AG04449 (cell line): ENCODE measurements at regions not wholly inside any gene's neighbourhood (a gene's known extent, or its start where the extent isn't known, plus 50 kb on each side); places are given as distances from the start of the nearest gene placed in this dataset.
"Not testable (repeated sequence)": the region's sequence is repeated elsewhere in the genome, so short reads cannot be mapped to it uniquely, and the experiment has no call there.

Experiments
- CTCF ChIA-PET: fragments of 350-600 bp; formaldehyde crosslinking; extraction: SDS; loops from one replicate; lab custom pipeline; 2021; ENCODE audit warnings: antibody characterized with exemption; lab: Yijun Ruan, JAX
- POLR2A ChIA-PET: fragments of 400-600, 350-600 bp; formaldehyde crosslinking; extraction: SDS; loops from one replicate; lab custom pipeline; 2020; ENCODE audit warnings: antibody characterized with exemption, inconsistent platforms; lab: Yijun Ruan, JAX
- DNase-seq: peaks from one replicate; pipeline ENCODE4 v3.0.0-alpha.2; 2010; ENCODE audit warnings: low read depth, low spot score
- H3K4me3 ChIP-seq: 2 replicates; pipeline ENCODE4 v1.5.1; 2011; ENCODE audit warnings: low read depth, mild to moderate bottlenecking, control low read depth, low read length
- TF ChIP-seq, protein P1 (sequence below): IDR thresholded peaks from one replicate; pipeline ENCODE4 v1.5.1; 2011; ENCODE audit warnings: mild to moderate bottlenecking, moderate library complexity, low read length, control low read depth, inconsistent platforms; ENCODE audit not compliant: insufficient read depth; ENCODE audit errors: missing control alignments

DNA sequence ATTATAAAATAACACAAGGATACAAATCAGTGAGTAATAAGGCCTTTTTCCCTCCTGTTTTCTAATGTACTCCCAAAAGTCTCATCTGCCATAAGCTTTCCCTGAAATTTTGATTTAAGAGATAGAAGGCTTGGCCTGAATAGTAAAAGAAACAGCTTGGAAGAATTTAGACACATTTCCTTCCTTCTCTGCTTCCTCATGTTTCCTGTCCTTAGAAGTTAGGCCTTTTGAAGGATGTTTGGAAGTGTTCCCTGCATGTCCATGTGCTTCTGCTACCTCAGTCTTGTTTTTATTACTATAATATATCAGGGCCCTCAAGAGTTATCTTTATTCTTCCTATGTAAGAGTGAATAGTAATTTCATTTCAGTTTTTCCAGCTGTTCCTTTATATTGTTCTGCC lies 242.7 kb downstream of the DEPDC1B start:
- no peak overlapping the region for H3K4me3 ChIP-seq
- CTCF ChIA-PET = no interaction called here
- DNase-seq = no peak
- POLR2A ChIA-PET = no interaction called here
- TF ChIP-seq, protein P1, sequence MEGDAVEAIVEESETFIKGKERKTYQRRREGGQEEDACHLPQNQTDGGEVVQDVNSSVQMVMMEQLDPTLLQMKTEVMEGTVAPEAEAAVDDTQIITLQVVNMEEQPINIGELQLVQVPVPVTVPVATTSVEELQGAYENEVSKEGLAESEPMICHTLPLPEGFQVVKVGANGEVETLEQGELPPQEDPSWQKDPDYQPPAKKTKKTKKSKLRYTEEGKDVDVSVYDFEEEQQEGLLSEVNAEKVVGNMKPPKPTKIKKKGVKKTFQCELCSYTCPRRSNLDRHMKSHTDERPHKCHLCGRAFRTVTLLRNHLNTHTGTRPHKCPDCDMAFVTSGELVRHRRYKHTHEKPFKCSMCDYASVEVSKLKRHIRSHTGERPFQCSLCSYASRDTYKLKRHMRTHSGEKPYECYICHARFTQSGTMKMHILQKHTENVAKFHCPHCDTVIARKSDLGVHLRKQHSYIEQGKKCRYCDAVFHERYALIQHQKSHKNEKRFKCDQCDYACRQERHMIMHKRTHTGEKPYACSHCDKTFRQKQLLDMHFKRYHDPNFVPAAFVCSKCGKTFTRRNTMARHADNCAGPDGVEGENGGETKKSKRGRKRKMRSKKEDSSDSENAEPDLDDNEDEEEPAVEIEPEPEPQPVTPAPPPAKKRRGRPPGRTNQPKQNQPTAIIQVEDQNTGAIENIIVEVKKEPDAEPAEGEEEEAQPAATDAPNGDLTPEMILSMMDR = no peak

- TF ChIP-seq, protein P1 = no peak
- ChIA-PET CTCF (no interaction called here), POLR2A (no interaction called here)
- H3K4me3 ChIP-seq = no peak overlapping the region
- no peak for DNase-seq
Measured at GRCh38 chr5:60455589-60455988, 244.4 kb downstream of the DEPDC1B start.

- DNase-seq, CTCF ChIA-PET, POLR2A ChIA-PET, H3K4me3 ChIP-seq: not testable (repeated sequence)
Measured at GRCh38 chr5:60454277-60454676, 245.7 kb downstream of the DEPDC1B start.

- ChIA-PET POLR2A (no interaction called here), CTCF (no interaction called here)
- no peak for DNase-seq
- TF ChIP-seq, protein P1 = no peak
- H3K4me3 ChIP-seq = no peak overlapping the region
Measured at GRCh38 chr5:60453186-60453976, 246.6 kb downstream of the DEPDC1B start.

- CTCF ChIA-PET = no interaction called here
- TF ChIP-seq, protein P1 = no peak
- H3K4me3 ChIP-seq = no peak overlapping the region
- no peak for DNase-seq
- POLR2A ChIA-PET = no interaction called here
Measured at GRCh38 chr5:60448600-60448999, 251.4 kb downstream of the DEPDC1B start.

DNA sequence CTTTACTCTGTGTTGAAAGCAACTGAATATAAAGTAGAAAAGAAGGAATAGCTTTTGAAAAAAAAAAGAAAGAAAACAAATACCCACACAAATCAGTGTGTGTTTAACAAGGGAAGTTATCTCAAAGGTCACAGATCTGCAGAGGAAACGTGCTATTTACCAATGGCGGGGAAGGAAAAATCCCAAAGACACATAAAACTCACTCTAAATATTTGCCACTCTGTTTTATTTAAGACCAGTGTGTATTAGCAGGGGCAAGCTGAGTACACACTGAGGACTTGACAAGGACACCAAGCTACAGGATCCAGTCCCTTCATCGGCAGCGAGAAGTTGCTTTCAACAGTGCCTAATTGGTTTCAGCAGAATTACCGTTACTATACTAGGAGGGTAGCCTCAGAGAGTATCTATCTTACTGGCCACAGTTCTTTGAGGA lies 252.5 kb downstream of the DEPDC1B start:
- no peak for DNase-seq
- ChIA-PET POLR2A (no interaction called here), CTCF (no interaction called here)
- TF ChIP-seq, protein P1 = no peak
- no peak overlapping the region for H3K4me3 ChIP-seq

- POLR2A ChIA-PET = no interaction called here
- TF ChIP-seq, protein P1 = no peak
- no peak overlapping the region for H3K4me3 ChIP-seq
- no peak for DNase-seq
- CTCF ChIA-PET = no interaction called here
Measured at GRCh38 chr5:60446917-60447316, 253.0 kb downstream of the DEPDC1B start.
